GM23248 (cell line): ENCODE measurements at regions not wholly inside any gene's neighbourhood (a gene's known extent, or its start where the extent isn't known, plus 50 kb on each side); places are given as distances from the start of the nearest gene placed in this dataset.

ENCODE experiments used
- EZH2 ChIP-seq: fragments of 200-600 bp; sonication (generic); IDR thresholded peaks from 2 replicates; pipeline ENCODE4 v1.6.1; 2018; ENCODE audit warnings: antibody characterized with exemption, mild to moderate bottlenecking; ENCODE audit not compliant: insufficient read depth, poor library complexity, severe bottlenecking
- EZH2phosphoT487 ChIP-seq: fragments of 200-600 bp; sonication (generic); IDR thresholded peaks from 2 replicates; pipeline ENCODE4 v1.6.1; 2018; ENCODE audit warnings: antibody characterized with exemption, moderate library complexity, mild to moderate bottlenecking, low read depth; ENCODE audit not compliant: insufficient read depth

DNA sequence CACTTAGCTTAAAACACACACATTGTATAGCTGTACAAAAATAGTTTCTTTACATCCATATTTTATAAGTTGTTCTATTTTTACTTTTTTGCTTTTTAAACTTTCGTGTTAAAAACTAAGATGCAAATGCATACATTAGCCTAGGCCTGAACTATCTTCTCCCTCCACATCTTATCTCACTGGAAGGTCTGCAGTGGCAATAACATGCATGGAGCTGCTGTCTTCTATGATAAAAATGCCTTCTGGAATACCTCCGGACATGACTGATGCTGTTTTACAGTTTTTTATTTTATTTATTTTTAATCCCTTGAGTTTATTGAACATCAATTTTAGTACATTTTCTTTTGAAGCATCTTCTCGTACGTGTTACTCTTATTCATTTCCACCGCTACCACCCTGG is 112.3 kb upstream of the TSPAN8 start:
- TF ChIP-seq EZH2 (no peak), EZH2phosphoT487 (no peak)
